Skin of body (tissue), 1 donor: ENCODE measurements at regions not wholly inside any gene's neighbourhood (a gene's known extent, or its start where the extent isn't known, plus 50 kb on each side); places are given as distances from the start of the nearest gene placed in this dataset.
"Not testable (repeated sequence)": the region's sequence is repeated elsewhere in the genome, so short reads cannot be mapped to it uniquely, and the experiment has no call there.

Source experiments
- DNase-seq: peaks from one replicate; lab custom pipeline; 2025; lab: John Stamatoyannopoulos, UW

DNA sequence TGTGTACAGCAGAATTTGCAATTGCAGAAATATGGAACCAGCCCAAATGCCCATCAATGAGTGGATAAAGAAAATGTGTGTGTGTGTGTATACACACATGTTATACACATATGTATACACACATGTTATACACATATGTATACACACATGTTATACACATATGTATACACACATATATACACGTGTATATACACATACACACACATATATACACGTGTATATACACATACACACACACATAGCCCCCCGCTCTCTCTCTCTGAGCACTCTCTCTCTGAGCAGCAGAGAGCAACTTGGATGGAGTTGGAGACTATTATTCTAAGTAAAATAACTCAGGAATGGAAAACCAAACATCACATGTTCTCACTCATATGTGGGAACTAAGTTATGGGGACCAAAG is 289.6 kb upstream of the INTU start:
- not testable (repeated sequence) for DNase-seq

DNA sequence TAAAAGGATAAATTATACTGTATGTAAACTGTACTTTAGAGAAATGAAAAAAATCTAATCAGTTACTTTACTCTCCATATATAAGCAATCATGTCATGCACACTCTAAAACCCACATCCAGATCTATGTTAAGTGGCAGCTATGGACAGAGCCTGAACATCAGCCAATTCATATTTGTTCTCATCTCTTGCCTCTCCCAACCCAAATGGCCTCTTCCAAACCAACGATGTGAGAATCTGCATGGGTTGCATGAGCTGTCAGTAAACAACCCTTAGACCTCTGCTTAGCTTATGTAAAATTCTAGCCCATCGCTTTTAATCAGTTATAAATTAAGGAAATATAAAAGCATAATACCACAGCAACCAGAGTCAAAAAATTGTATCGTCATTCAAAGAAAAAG is 288.7 kb upstream of the INTU start:
- DNase-seq = no peak

DNA sequence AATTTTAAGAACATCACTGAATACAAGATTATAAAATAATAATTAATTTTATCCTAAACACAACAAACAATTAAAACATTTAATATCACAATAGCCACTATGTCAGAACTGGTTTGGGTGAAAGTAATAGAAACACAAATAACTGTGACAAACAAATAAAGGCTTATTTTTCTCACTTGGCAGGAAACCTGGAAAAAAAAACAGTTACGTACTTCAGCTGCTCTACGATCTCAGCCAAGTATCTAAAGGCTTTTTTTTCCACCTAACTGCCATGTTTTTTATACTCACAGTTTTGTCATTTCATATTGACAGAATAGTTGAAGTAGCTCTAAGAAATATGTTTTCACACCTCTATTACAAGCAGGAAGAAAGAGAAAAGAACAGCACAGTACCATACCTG is 284.8 kb upstream of the INTU start:
- DNase-seq = no peak

DNA sequence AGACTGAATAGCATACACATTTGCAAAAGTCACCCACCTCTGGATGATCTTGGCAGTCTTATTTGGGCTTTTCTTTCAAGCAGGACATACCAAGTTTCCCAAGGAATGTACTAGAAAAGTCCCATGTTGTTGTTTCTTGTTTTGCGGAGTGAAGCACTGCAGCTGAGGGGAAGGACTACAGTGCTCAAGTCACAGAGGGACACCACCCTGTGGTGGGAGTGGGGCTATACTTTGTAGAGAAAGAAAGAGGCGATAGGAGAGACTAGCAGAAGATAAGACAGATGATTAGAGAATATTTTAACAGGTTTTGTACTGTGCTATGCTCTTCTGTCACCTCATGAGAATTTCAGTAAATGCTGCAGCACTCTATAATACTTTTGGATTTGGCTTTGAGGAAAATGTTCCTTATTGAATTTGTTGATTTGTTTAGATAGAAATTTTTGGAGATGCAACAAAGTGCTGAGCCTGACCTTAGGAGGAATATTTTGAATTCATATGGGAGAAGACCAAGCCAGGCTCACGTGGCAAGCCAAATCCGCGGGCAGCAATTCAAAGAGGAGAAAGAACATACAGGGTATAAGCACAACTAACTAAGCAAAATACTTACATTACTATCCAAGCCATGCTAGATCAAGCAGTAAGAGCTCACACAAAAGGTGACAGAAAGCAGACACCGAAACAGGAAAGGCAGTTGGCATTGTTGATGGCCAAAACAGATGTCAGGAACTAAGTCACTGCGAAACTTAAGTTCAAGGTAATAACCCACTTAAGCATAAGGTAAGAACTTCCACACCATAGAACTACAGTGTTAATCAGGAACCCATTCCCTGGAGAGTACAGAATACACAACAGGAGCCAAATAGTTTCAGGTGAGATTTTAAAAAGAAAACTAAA is 280.3 kb upstream of the INTU start:
- no peak for DNase-seq

DNA sequence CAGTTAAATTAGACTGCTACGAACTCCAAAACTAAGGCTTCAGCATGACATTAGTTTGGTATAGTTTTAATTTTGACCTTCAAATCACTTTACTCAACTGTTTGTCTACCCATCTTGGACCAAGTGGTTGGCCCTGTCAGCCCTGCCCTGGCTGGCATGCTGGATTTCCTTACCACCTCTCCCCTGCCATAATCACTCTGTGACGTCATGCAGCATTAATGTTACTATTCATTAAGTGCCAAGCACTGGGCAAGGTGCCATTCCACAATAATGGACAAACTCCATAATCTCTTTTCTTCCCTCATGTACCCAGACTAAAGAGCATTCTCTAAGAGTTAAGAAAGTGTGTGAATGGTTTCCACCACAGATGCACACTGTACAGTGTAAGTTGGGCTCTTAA is 277.0 kb upstream of the INTU start:
- DNase-seq = no peak

DNA sequence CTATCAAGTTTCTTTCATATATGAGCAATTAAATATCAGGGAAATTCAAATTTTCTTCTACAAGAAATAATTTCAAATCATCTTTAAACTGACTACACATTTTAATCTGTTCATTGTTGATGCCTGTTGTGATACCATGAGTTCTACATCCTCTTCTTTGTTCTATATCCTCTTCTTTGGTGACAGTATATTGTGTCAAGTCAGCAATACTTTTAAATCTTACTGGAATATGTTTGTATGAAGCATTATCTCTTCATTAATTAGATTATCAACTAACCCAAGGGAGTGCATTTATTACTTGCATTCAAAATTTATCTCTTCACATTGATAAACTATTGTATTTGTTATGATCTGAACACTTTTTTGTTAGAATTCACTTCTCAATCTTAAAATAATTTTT is 275.0 kb upstream of the INTU start:
- no peak for DNase-seq

DNA sequence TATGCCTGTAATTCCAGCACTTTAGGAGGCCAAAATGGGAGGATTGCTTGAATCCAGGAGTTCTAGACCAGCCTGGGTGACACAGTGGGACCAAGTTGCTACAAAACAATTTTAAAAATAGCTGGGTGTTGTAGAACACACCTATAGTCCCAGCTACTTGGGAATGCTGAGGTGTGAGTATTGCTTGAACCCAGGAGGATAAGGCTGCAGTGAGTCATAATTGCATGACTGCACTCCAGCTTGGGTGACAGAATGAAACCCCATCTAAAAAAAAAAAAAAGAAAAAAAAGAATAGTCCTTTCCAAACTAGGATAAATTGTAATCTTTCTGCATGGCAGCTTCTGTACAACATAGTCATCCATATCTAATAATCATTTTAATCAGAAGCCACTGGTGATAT is 270.1 kb upstream of the INTU start:
- no peak for DNase-seq

DNA sequence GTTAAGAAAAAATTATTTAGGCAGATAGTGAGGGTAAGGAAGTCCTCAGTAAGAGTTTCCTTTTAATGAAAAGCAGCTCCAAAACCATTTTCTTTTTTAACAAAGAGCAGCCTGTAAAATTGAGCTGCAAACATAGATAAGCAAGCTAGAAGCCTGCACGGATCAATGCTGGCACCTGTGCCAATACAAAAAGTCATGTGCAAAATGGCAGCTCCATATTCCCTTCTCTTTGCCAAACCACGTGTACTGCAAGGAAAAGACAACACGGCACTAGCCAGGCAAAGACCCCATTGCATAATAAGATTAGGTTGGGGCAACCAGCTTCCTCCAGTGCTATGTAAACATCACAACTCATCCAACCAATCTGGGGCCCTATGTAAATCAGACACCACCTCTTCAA is 268.4 kb upstream of the INTU start:
- DNase-seq = no peak

DNA sequence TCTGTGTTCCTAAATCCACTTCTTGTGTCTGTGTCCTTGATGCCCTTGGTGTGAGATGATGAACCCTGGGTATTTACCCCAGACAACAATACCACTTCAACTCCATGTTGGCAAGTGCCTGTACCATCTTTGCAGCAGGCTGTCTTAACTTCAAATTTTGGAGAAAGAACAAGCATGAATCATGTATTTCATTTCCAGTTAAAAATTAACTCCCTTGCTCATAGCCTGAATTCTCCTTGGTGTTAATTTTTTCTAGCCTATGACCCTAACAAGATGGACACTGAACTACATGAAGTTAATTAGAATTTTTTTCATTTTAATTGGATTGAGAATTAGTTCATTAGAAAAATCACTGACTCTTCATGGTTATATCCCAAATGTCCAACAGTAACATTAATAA is 267.8 kb upstream of the INTU start:
- DNase-seq = no peak

DNA sequence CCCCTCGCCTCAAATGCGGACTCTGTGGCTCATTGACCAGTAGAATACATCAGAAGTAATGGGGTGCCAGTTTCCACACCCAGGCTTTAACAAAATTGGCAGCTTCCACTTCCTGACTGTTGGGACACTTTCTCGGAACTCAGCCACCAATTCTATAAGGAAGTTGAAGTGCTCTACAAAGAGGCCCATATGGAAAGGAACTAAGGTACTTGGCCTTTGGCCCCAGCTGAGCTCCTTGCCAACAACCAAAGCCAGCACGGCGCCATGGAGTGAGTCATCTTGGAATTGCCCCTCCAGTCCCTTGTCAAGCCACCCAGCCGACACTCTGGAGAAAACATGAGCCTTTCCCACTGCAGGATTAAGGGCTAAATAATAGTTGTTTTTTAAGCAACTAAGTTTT is 262.2 kb upstream of the INTU start:
- no peak for DNase-seq

DNA sequence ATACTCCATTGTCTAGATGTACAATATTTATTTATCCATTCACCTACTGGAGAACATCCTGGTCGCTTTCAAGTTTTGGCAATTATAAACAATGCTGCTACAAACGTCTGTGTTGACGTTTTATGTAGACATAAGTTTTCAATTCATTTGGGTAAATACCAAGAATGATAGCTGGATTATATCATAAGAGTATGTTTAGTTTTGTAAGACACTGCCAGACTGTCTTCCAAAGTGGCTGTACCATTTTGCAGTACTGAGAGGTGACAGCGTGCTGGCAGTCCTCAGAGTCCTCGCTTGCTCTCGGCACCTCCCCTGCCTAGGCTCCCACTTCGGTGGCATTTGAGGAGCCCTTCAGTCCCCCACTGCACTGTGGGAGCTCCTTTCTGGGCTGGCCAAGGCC is 253.3 kb upstream of the INTU start:
- DNase-seq = peak; percentile 4

DNA sequence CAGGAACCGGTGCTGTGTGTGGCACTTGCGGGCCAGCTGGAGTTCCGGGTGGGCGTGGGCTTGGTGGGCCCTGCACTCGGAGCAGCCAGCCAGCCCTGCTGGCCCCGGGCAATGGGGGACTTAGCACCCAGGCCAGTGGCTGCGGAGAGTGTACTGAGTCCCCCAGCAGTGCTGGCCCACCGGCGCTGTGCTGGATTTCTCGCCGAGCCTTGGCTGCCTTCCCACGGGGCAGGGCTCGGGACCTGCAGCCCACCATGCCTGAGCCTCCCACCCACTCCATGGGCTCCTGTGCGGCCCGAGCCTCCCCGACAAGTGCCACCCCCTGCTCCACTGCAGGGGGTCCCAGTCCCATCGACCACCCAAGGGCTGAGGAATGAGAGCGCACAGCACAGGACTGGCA is 252.8 kb upstream of the INTU start:
- not testable (repeated sequence) for DNase-seq

DNA sequence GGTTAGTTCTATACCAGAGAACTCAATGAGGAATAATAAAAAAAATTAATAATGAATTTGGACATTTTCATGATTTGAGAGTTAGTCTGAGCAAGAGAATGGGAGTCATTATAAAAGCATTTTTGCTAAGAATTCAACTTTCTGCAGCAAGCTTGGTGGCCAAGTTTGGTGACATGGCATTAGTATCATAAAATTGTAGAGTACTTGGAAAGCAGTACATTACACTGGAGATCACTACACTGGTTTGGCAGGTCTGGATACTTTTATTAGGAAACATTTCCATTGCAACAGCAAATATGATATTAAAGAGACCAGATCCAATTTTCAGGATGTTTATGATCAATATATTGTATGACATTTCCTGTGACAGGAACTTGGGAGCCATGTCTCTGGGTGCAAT is 249.1 kb upstream of the INTU start:
- no peak for DNase-seq

DNA sequence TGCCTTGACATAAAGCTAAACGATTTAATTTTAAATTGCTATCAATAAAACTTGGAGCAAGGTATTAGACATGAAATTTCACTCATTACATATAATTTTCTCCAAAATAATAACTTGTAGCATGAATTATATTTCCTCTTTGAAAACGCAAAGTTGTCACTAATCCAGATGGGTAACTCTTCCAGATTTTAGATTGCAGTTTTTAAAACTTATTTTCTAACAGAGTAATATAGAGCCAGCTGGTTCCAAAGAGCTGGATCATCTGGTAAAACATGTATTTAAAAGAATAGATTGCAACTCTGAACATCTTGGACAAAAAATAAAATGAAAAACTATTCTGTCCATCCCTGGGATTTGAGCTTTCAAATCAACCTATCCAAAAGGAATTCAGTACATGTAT is 238.2 kb upstream of the INTU start:
- no peak for DNase-seq

DNA sequence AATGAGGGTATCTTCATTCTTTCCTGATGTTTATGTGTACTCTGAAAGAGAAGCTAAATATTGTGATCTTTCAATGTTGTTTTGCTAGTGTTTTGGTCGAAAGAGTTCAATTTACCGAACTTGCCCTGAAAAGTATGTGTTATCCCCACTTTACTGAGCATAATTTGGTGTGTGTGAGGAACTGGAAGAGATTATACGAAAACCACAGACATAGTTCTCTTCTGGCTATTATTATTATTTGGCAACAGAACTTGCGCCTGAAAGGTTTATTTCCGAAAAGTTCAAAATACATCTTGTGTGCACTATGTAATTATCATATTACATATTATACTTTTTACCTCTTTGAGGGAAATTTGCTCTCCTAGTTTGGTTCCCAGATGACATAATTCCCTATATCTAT is 232.5 kb upstream of the INTU start:
- peak; percentile 69 for DNase-seq

DNA sequence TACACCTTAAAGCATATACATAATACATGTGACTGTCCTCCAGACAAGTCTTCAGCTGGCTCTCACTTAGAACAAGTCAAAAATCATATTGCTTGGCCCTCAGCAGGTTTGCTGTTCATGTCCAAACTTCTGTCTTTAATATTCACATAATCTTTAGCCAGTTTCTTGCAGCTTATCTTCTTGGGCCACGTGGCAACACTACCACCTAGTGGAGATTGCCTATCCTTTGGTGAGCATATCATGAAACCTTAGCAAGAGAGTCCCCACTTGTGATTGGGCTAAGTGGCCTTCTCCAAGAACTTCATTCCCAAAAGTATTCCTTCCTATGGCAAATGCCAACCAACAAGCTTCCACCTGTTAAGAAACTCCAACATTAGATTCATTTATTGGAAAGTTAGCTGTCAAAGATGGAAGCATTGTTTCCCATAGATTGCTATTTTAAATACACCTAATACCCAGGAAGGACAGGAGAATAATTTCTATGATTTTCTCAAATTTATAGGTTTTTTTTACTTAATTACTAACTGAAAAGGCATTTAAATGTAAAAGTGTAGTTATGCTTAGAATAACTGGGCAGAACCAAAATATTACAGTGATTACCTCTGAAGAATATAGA is 231.9 kb upstream of the INTU start:
- DNase-seq = peak; percentile 86

DNA sequence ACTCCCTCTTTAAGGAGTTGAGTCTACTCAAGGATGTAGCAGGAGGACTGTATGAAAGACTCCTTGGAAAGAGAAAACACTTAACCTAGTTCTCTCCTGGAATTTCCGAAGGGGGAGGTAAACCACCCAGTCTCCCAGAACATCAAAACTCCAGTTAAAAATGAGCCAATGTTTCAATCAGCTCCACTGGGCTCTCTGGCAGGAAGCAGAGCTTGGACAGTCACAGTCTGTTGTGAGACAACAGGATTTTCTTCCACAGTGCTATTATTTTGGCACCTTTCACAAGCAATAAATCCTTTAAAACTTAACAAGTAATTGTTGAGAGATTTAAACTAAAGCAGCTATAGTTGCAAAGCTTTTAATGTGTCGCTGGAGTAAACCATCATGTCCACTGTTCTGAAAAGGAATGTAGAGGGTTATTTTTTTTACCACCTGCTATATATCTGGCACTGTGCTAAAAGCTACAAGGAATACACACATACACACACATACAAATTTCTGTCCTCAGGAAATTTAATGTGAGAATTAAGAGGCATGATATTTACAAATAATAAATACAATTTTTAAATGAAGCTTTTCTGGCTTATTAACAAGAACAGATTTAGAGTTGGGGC is 229.2 kb upstream of the INTU start:
- peak; percentile 63 for DNase-seq

DNA sequence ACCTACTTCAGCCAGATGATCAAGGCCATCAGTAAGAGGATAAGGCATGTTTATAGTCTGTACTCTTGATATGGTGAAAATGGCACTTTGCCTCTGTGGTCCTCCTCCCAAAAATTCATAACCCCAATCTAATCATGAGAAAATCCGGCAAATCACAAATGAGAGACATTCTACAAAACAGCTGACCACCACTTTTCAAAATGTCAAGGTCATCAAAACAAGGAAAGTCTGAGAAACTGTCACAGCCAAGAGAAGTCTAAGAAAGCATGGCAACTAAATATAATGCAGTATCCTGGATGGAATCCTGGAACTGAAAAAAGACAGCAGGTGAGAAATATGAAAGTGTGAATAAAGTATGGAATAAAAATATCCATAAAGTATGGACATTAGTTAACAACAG is 226.6 kb upstream of the INTU start:
- DNase-seq = no peak

DNA sequence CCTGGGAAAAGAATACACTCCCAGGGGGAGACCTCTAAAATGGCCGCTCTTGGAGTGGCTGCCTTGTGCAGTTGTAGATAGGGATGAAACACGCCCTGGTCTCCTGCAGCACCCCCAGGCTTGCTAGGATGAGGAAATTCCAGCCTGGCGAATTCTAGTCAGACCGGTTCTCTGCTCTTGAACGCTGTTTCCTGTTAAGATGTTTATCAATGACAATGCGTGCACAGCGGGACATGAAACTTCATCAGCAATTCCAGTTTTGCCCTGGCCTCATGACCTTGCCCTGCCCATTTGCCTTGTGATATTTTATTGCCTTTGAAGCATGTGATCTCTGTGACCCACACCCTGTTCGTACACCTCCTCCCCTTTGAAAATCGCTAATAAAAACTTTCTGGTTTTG is 225.2 kb upstream of the INTU start:
- not testable (repeated sequence) for DNase-seq

DNA sequence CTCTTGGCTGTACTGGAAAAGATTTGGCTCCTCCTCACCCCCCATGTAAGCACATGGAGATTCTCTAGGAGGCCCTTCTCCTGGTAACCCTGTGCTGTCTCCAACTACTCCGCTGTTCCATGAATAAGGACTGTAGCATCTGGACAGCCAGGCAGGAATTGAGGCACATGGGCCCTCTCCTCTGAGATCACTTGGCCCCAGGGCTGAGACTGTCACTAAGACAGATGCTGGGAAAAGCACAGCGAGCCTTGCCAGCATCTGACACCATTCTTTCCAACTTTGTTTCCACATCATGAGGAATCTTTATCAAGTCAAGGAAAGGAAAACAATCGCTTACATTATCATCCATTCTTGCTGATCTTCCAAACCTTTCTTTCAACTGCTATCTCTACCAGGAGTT is 222.6 kb upstream of the INTU start:
- DNase-seq = peak; percentile 52

DNA sequence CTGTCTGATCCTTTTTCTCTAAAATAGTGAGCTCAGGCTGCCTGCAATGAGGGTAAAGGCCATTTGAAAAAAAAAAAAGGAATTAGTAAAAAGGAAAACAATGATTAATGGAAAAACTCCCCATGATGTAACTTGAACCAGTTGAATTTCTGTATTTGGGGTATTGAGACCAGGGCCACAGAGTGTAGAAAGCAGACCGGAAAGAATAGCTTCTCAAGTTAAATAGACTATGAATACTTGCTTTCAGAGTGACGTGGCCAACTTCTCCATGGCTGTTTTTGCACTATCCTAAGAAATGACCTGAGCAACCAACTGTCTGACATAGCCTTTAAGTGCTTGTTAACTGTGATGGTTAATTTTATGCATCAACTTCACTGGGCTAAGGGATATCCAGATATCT is 222.1 kb upstream of the INTU start:
- no peak for DNase-seq

DNA sequence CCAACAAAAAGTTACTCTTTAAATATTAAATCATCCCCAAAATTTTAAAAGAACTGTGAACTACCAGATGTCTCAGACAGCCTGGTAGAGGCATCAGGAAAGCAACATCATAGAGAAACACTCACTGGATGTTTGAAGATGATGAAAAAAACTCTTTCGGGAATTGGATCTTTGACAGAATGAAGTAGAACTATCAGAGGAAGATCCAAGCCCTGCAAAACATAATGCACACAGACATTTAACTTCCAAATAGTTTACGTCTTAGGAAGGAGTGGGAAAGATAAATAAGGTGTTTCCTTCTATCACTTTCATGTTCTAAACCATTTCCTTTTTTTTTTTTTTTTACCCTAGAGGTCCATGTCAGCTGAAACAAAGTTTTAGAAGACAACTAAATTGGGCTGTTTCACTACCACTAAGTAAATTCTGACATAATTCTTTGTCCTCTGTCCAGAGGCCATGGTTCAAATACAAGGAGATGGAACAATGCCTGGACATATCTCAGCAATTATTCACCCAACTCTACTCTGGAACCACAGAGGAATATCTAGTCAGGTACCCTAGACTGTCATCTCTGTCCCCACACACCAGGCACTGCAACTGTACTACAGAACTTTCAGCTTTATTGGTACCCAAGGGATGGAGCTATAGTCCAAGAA is 217.7 kb upstream of the INTU start:
- no peak for DNase-seq
